ENCODE measurements at regions not wholly inside any gene's neighbourhood (a gene's known extent, or its start where the extent isn't known, plus 50 kb on each side); places are given as distances from the start of the nearest gene placed in this dataset.

DNA sequence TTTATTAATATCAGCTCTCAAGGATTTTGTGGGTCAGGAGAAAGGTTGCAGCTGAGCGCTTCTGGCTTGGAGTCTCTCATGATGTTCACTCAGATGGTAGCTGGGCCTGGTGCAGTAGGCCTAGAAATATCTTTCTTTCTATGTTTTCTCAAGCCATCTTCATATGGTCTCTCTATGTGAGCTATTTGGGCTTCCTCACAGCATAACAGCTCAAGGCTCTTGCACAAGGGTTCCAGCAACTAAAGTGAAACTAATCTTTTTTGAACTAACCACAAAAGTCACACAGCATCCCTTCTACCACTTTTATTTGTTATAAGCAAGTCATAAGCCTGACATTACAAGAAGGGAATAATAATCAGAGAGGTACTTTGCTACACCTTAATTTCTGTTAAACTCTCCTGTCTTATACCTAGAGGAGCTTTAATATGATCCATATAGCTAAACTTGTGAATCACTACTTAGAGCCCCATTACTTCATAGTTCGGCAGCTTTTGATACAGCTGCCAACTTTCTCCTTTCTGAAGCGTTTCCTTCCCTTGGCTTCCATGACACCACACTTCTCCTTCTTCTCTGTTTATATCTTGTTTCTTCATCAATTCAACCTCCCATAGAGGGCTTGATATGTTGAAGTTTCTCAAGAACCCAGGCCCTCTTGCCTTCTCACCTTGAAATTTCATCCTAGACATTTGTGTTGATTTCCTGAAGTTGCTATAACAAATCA, 720.2 kb downstream of the LTN1 start:
- no peaks in the 10 kb centered on the region for H4K20me1 ChIP-seq (replicated peaks; ENCODE audit: control insufficient read depth, extremely low read depth, insufficient read depth, low read length)
- no peak overlapping the region for H3K4me3 ChIP-seq (replicated peaks in 1 of 3; ENCODE audit: insufficient read depth in 1 of 3, low read depth in 1 of 3, low read length in 3 of 3)
- H3K9me1 ChIP-seq (replicated peaks; ENCODE audit: control insufficient read depth, extremely low read depth, insufficient read depth, low read length): no peaks in the 10 kb centered on the region
- H3K79me2 ChIP-seq (ENCODE audit: control insufficient read depth, insufficient read depth, low read length): no peaks in the 10 kb centered on the region
- ChIA-PET CTCF (interaction anchor here (1.2 kb wide), 1 partner anchor 473 kb away, joined by 3 read pairs; no protein-coding TSS in a partner anchor), POLR2A (no interaction called here)
- FAIRE-seq (no peak), DNase-seq (ENCODE audit: low read depth, low spot score) (no peak)
- no TSS peak for BruUV-seq (replicated peaks)
- no peak overlapping the region for H3K27ac ChIP-seq (ENCODE audit: insufficient read depth, low read depth, low read length)
- intact Hi-C loops (cut with micrococcal nuclease) (no loop called here), dilution Hi-C loops (cut with MboI; ENCODE audit: extremely low pct_ligation_motif_present, low sequenced_read_pairs) (no loop called here)
- H3K4me1 ChIP-seq (ENCODE audit: control insufficient read depth, extremely low read depth, insufficient read depth, low read length): no peaks in the 10 kb centered on the region
- TF ChIP-seq, protein P1, sequence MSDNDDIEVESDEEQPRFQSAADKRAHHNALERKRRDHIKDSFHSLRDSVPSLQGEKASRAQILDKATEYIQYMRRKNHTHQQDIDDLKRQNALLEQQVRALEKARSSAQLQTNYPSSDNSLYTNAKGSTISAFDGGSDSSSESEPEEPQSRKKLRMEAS (IDR thresholded peaks at IDR 0.05; ENCODE audit: insufficient read depth, insufficient read length): no peak
- TF ChIP-seq JUN (IDR thresholded peaks at IDR 0.05; ENCODE audit: borderline replicate concordance, insufficient read depth, insufficient read length, low read depth) (no peak), MYC (IDR thresholded peaks at IDR 0.05; ENCODE audit: low read depth, low read length) (no peak), EZH2 (IDR thresholded peaks at IDR 0.05; ENCODE audit: borderline replicate concordance, low read depth, low read length, severe bottlenecking) (no peak), POLR2A (IDR thresholded peaks at IDR 0.05; ENCODE audit: low read depth, low read length) (no peak), GATA2 (IDR thresholded peaks at IDR 0.05; ENCODE audit: insufficient read depth, insufficient read length, low read depth, low read length) (no peak), FOS (IDR thresholded peaks at IDR 0.05; ENCODE audit: borderline replicate concordance, insufficient read depth, low read length) (no peak), POLR2AphosphoS5 (IDR thresholded peaks at IDR 0.05; ENCODE audit: insufficient read depth, low read depth, low read length) (no peak)
- TF ChIP-seq, protein P2, sequence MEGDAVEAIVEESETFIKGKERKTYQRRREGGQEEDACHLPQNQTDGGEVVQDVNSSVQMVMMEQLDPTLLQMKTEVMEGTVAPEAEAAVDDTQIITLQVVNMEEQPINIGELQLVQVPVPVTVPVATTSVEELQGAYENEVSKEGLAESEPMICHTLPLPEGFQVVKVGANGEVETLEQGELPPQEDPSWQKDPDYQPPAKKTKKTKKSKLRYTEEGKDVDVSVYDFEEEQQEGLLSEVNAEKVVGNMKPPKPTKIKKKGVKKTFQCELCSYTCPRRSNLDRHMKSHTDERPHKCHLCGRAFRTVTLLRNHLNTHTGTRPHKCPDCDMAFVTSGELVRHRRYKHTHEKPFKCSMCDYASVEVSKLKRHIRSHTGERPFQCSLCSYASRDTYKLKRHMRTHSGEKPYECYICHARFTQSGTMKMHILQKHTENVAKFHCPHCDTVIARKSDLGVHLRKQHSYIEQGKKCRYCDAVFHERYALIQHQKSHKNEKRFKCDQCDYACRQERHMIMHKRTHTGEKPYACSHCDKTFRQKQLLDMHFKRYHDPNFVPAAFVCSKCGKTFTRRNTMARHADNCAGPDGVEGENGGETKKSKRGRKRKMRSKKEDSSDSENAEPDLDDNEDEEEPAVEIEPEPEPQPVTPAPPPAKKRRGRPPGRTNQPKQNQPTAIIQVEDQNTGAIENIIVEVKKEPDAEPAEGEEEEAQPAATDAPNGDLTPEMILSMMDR (IDR thresholded peaks at IDR 0.05; ENCODE audit: extremely low read depth in 1 of 2, insufficient read depth in 1 of 2, low read depth in 1 of 2, low read length in 2 of 2): no peak
- no peaks in the 10 kb centered on the region for H3K27me3 ChIP-seq (ENCODE audit: control insufficient read depth in 2 of 2, insufficient read depth in 2 of 2, low read length in 2 of 2)
- no peak overlapping the region for H3K4me2 ChIP-seq (ENCODE audit: insufficient read depth, low read length)
- no peak overlapping the region for H3K9ac ChIP-seq (replicated peaks; ENCODE audit: extremely low read depth, insufficient read depth, low read length)
- H3K9me3 ChIP-seq (replicated peaks; ENCODE audit: control insufficient read depth, insufficient read depth, low read length): no peaks in the 10 kb centered on the region
- H2AFZ ChIP-seq (ENCODE audit: low read depth, low read length): no peak overlapping the region
- H3K36me3 ChIP-seq (ENCODE audit: control insufficient read depth in 2 of 2, extremely low read depth in 1 of 2, insufficient read depth in 2 of 2, low read length in 2 of 2): no peaks in the 10 kb centered on the region
